HCT116 (cell line): ENCODE measurements at regions not wholly inside any gene's neighbourhood (a gene's known extent, or its start where the extent isn't known, plus 50 kb on each side); places are given as distances from the start of the nearest gene placed in this dataset.

ENCODE experiments used
- ATAC-seq: fragments of 200-7000 bp; cut with Tn5 transposase; 2 replicates; pipeline ENCODE4 v1.9.1; 2020; ENCODE audit warnings: mild to moderate bottlenecking, moderate library complexity
- BruUV-seq: library from RNA; stranded (reverse); fragments of 400-500 nt; replicated peaks from 2 replicates; lab custom pipeline; 2021; lab: Mats Ljungman, UMichigan
- CTCF ChIA-PET: fragments of 300-600 bp; sonication (Branson Sonifier 250); formaldehyde crosslinking; loops from one replicate; lab custom pipeline; 2021; ENCODE audit warnings: antibody characterized with exemption; lab: Charles Lee
- POLR2A ChIA-PET: fragments of 300-600, 350-600 bp; sonication (Branson Sonifier 250); formaldehyde crosslinking; loops from one replicate; lab custom pipeline; 2021; ENCODE audit warnings: antibody characterized with exemption; lab: Charles Lee
- RAD21 ChIA-PET, 2 experiments: fragments of 300-600 bp; sonication (Branson Sonifier 250); formaldehyde crosslinking; loops; one replicate each; lab custom pipeline; 2023; ENCODE audit warnings: low total read pairs in 2 of 2; ENCODE audit not compliant: uncharacterized antibody in 2 of 2, unreplicated experiment in 2 of 2, low non-redundant PET in 1 of 2; lab: Charles Lee
- DNase-seq: peaks from one replicate; pipeline ENCODE4 v3.0.0-alpha.2; 2010; ENCODE audit warnings: low read depth, low spot score
- H2AFZ ChIP-seq: fragments of 200-600 bp; shearing (Covaris generic), sonication (generic); 2 replicates; pipeline ENCODE4 v1.6.1; 2017; ENCODE audit warnings: low read depth, mixed run types, mixed read lengths, antibody characterized with exemption, low read length; ENCODE audit not compliant: poor library complexity, severe bottlenecking
- H3K27ac ChIP-seq: 2 replicates; pipeline ENCODE4 v1.5.1; 2012; ENCODE audit warnings: low read depth, low read length
- H3K27me3 ChIP-seq: fragments of 200-600 bp; sonication (generic); 2 replicates; pipeline ENCODE4 v1.6.1; 2016; ENCODE audit warnings: mixed run types, low read length, mixed read lengths; ENCODE audit not compliant: insufficient read depth
- H3K36me3 ChIP-seq, 2 experiments: fragments of 200-500 bp in 1 of 2; fragments of 200-600 bp in 1 of 2; sonication (Bioruptor generic) in 1 of 2; sonication (generic) in 1 of 2; 2 replicates each; pipeline versions ENCODE4 v1.5.1 to v1.6.1; 2014 to 2016; ENCODE audit warnings: low read length in 2 of 2, inconsistent platforms in 1 of 2, mixed read lengths in 1 of 2, mixed run types in 1 of 2; ENCODE audit not compliant: insufficient read depth in 2 of 2, control insufficient read depth in 1 of 2
- H3K4me1 ChIP-seq, 2 experiments: fragments of 200-600 bp in 1 of 2; sonication (generic) in 1 of 2; 2 replicates each; pipeline versions ENCODE4 v1.5.1 to v1.6.1; 2012 to 2017; ENCODE audit warnings: low read length in 2 of 2, inconsistent platforms in 1 of 2, mild to moderate bottlenecking in 1 of 2, mixed read lengths in 1 of 2, mixed run types in 1 of 2, moderate library complexity in 1 of 2; ENCODE audit not compliant: insufficient read depth in 2 of 2, control insufficient read depth in 1 of 2
- H3K4me2 ChIP-seq: fragments of 200-600 bp; sonication (generic); 2 replicates; pipeline ENCODE4 v1.6.1; 2017; ENCODE audit warnings: mixed run types, low read length, mixed read lengths
- H3K4me3 ChIP-seq, 2 experiments: fragments of 200-600 bp in 1 of 2; sonication (generic) in 1 of 2; replicated peaks in 1 of 2; 2 replicates each; pipeline ENCODE4 v1.5.1; 2011 to 2016; ENCODE audit warnings: low read length in 2 of 2, control low read depth in 1 of 2, low read depth in 1 of 2, mild to moderate bottlenecking in 1 of 2, mixed read lengths in 1 of 2, mixed run types in 1 of 2
- H3K79me2 ChIP-seq: fragments of 200-600 bp; sonication (generic); 2 replicates; pipeline ENCODE4 v1.6.1; 2017; ENCODE audit warnings: mild to moderate bottlenecking, mixed run types, low read length, moderate library complexity, mixed read lengths; ENCODE audit not compliant: insufficient read depth
- H3K9ac ChIP-seq: fragments of 200-600 bp; sonication (generic); 2 replicates; pipeline ENCODE4 v1.6.1; 2016; ENCODE audit warnings: low read length, mixed read lengths
- H3K9me2 ChIP-seq: fragments of 200-600 bp; sonication (generic), shearing (Covaris generic); 2 replicates; pipeline ENCODE4 v1.6.1; 2017; ENCODE audit warnings: mixed run types, mild to moderate bottlenecking, moderate library complexity; ENCODE audit not compliant: insufficient read depth
- H3K9me3 ChIP-seq, 2 experiments: fragments of 200-500 bp in 1 of 2; fragments of 200-600 bp in 1 of 2; sonication (Bioruptor generic) in 1 of 2; sonication (generic) in 1 of 2; 2 replicates each; pipeline ENCODE4 v1.6.1; 2014 to 2017; ENCODE audit warnings: low read length in 2 of 2, mixed read lengths in 2 of 2, inconsistent platforms in 1 of 2, low read depth in 1 of 2, mild to moderate bottlenecking in 1 of 2, mixed run types in 1 of 2, moderate library complexity in 1 of 2; ENCODE audit not compliant: control insufficient read depth in 1 of 2, insufficient read depth in 1 of 2
- H4K20me1 ChIP-seq: fragments of 200-600 bp; sonication (generic), shearing (Covaris generic); 2 replicates; pipeline ENCODE4 v1.6.1; 2017; ENCODE audit warnings: mixed run types, mild to moderate bottlenecking, moderate library complexity; ENCODE audit not compliant: insufficient read depth
- CTCF ChIP-seq, 3 experiments: fragments of 200-600 bp in 1 of 3; sonication (generic) in 1 of 3; IDR thresholded peaks in 2 of 3; conservative IDR thresholded peaks in 1 of 3; 2 replicates each; pipeline ENCODE4 v1.5.1; 2012 to 2017; ENCODE audit warnings: low read depth in 2 of 3, low read length in 2 of 3, antibody characterized with exemption in 1 of 3, borderline replicate concordance in 1 of 3, control low read depth in 1 of 3, mild to moderate bottlenecking in 1 of 3, mixed read lengths in 1 of 3, mixed run types in 1 of 3, moderate library complexity in 1 of 3; ENCODE audit not compliant: insufficient read depth in 1 of 3
- EGR1 ChIP-seq: IDR thresholded peaks from 2 replicates; pipeline ENCODE4 v1.6.1; 2012; ENCODE audit warnings: low read depth
- EZH2phosphoT487 ChIP-seq: fragments of 200-600 bp; IDR thresholded peaks from 2 replicates; pipeline ENCODE4 v1.6.1; 2018; ENCODE audit warnings: antibody characterized with exemption, borderline replicate concordance
- JUND ChIP-seq: IDR thresholded peaks from 2 replicates; pipeline ENCODE4 v1.6.1; 2012
- SIN3A ChIP-seq: IDR thresholded peaks from 2 replicates; pipeline ENCODE4 v1.6.1; 2012; ENCODE audit warnings: low read depth
- intact Hi-C: fragments of 100-400 bp; cut with micrococcal nuclease; formaldehyde crosslinking; loops from 2 replicates; pipeline ENCODE4 v1.10.0; 2022

GRCh38 chr10:131391936-131392335 lies 80.4 kb upstream of the TCERG1L start:
- no peak overlapping the region for H2AFZ ChIP-seq
- no peaks in the 10 kb centered on the region for H3K79me2 ChIP-seq
- intact Hi-C loops, result no loop called here
- BruUV-seq, result no TSS peak
- H3K27me3 ChIP-seq, result no peaks in the 10 kb centered on the region
- no peaks in the 10 kb centered on the region; the same call in 1 of the 2 replicates for H4K20me1 ChIP-seq
- no peak for DNase-seq
- H3K4me2 ChIP-seq, result no peak overlapping the region
- ATAC-seq, result no peak
- ChIA-PET CTCF (no interaction called here), POLR2A (no interaction called here)
- no peak overlapping the region for H3K4me3 ChIP-seq
- no peak overlapping the region for H3K9ac ChIP-seq
- H3K27ac ChIP-seq, result no peak overlapping the region
- H3K36me3 ChIP-seq, result no peaks in the 10 kb centered on the region
- no peak for TF ChIP-seq EZH2phosphoT487
- TF ChIP-seq, all 23 proteins: peak for 0
- RAD21 ChIA-PET, result no interaction called here
- Histone ChIP-seq H3K9me3 (no peaks in the 10 kb centered on the region), H3K9me2 (no peaks in the 10 kb centered on the region), H3K4me1 (no peaks in the 10 kb centered on the region)

GRCh38 chr10:131396121-131397050 lies 84.9 kb upstream of the TCERG1L start:
- no peak overlapping the region for H2AFZ ChIP-seq
- no peaks in the 10 kb centered on the region for H3K9me3 ChIP-seq
- H3K4me3 ChIP-seq, result no peak overlapping the region
- ChIA-PET POLR2A (no interaction called here), RAD21 (no interaction called here), CTCF (no interaction called here)
- no peaks in the 10 kb centered on the region for H3K9me2 ChIP-seq
- H4K20me1 ChIP-seq, result no peaks in the 10 kb centered on the region
- H3K79me2 ChIP-seq, result no peaks in the 10 kb centered on the region
- H3K36me3 ChIP-seq, result no peaks in the 10 kb centered on the region
- ATAC-seq (peak; percentile 50; the same call in 1 of the 2 replicates), DNase-seq (no peak)
- no TSS peak for BruUV-seq
- H3K9ac ChIP-seq, result no peak overlapping the region
- intact Hi-C loops, result no loop called here
- H3K27me3 ChIP-seq, result no peaks in the 10 kb centered on the region
- no peak for TF ChIP-seq JUND
- no peak for TF ChIP-seq SIN3A
- TF ChIP-seq CTCF (IDR thresholded peaks at IDR 0.05 in 2 of 3, conservative IDR thresholded peaks at IDR 0.05 in 1 of 3; ENCODE audit: borderline replicate concordance in 1 of 3, insufficient read depth in 1 of 3, low read depth in 2 of 3, low read length in 2 of 3), result peak in 1 of 3 experiments; percentile 29; a peak in 3 of 6 replicates
- no peak for TF ChIP-seq EGR1
- H3K4me1 ChIP-seq, result no peaks in the 10 kb centered on the region
- H3K4me2 ChIP-seq, result no peak overlapping the region
- no peak overlapping the region for H3K27ac ChIP-seq
